ENCODE measurements at regions not wholly inside any gene's neighbourhood (a gene's known extent, or its start where the extent isn't known, plus 50 kb on each side); places are given as distances from the start of the nearest gene placed in this dataset.

GRCh38 chr14:22383515-22384166 is 205.4 kb downstream of the DAD1 start:
- H3K9me3 Mint-ChIP-seq (ENCODE audit: insufficient read depth): no peaks in the 10 kb centered on the region
- Histone ChIP-seq H3K79me2 (ENCODE audit: control insufficient read depth, insufficient read depth, low read length) (no peaks in the 10 kb centered on the region), H3K36me3 (replicated peaks in 1 of 2; ENCODE audit: control extremely low read depth in 1 of 2, control insufficient read depth in 1 of 2, extremely low read depth in 1 of 2, insufficient read depth in 2 of 2, low read length in 1 of 2) (no peaks in the 10 kb centered on the region), H3K27me3 (replicated peaks in 1 of 4; ENCODE audit: control extremely low read depth in 1 of 4, control insufficient read depth in 3 of 4, insufficient read depth in 4 of 4, low read length in 3 of 4) (no peaks in the 10 kb centered on the region), H3K9ac (ENCODE audit: low read length) (peak overlapping the region; percentile 24), H3K27ac (ENCODE audit: low read length in 2 of 2) (peak overlapping the region; percentile 81 to 97), H3K4me2 (replicated peaks; ENCODE audit: low read depth, low read length, poor library complexity, severe bottlenecking) (peak overlapping the region; percentile 52), H3K9me3 (ENCODE audit: control extremely low read depth in 1 of 3, control insufficient read depth in 2 of 3, insufficient read depth in 1 of 3, low read length in 2 of 3) (no peaks in the 10 kb centered on the region), H3K4me3 (ENCODE audit: control extremely low read depth in 1 of 5, extremely low read depth in 1 of 5, insufficient read depth in 1 of 5, low read depth in 2 of 5, low read length in 4 of 5) (peak overlapping the region in 1 of 5 experiments; percentile 4), H2AFZ (ENCODE audit: insufficient read depth, low read depth, low read length, poor library complexity, severe bottlenecking) (peak overlapping the region; percentile 63), H3K4me1 (ENCODE audit: control insufficient read depth in 2 of 2, insufficient read depth in 2 of 2, low read length in 2 of 2) (peaks cover 48 to 59% of the 10 kb centered on the region in 2 donors), H4K20me1 (ENCODE audit: control insufficient read depth, insufficient read depth, low read length, poor library complexity, severe bottlenecking) (no peaks in the 10 kb centered on the region)
- no peaks in the 10 kb centered on the region for H3K27me3 Mint-ChIP-seq
- ChIA-PET POLR2A (interaction anchor here (0.6 to 2.0 kb wide), 6 partner anchors 74 to 206 kb away, joined by 3 to 6 read pairs (median 3); no protein-coding TSS in a partner anchor), CTCF (interaction anchor here (0.9 to 7.5 kb wide), 20 partner anchors 10 to 693 kb away, joined by 3 to 125 read pairs (median 7); partner anchors contain the start of genes AJUBA and CDH24)
- peak; percentile 79 for ATAC-seq (ENCODE audit: low read depth)
- no peak for TF ChIP-seq CTCF (IDR thresholded peaks at IDR 0.05)
- TF ChIP-seq EZH2 (IDR thresholded peaks at IDR 0.05; ENCODE audit: borderline replicate concordance, insufficient read depth, low read depth, low read length, poor library complexity, severe bottlenecking): no peak
- H3K4me1 Mint-ChIP-seq: peaks cover 72% of the 10 kb centered on the region
- H3K4me3 Mint-ChIP-seq: peak overlapping the region; percentile 70
- intact Hi-C loops (cut with micrococcal nuclease): loop anchor here (10.0 kb wide), 1 partner anchor 671 kb away; the partner anchor contains the start of gene CDH24
- peak overlapping the region; percentile 95 for H3K27ac Mint-ChIP-seq
- peak; percentile 93 for DNase-seq
- 7% methylated on average over 4 of the region's 8 CpGs for WGBS (ENCODE audit: insufficient coverage)

DNA sequence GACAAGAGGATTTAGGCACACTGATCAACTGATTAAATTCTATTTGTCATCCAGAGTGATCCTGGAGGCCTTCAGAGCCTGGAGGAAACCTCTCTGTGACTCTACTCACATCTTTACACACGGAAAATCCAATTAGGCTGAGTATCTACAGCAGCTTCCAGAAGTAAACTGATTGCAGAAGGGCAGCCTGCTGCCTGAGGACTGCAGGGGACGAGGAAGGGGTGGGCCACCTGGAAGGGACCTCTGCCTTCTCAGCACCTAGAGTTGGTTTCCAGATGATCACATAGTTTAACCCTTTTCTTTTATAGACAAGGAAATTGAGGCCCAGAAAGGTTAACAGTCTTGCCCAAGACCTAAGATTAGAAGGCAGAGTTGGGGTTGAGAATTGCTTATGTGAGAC is 206.1 kb downstream of the DAD1 start:
- intact Hi-C loops (cut with micrococcal nuclease): loop anchor here (10.0 kb wide), 1 partner anchor 672 kb away; the partner anchor contains the start of gene CDH24
- Histone ChIP-seq H3K79me2 (ENCODE audit: control insufficient read depth, insufficient read depth, low read length) (no peaks in the 10 kb centered on the region), H3K9ac (ENCODE audit: low read length) (peak overlapping the region; percentile 24), H3K4me2 (replicated peaks; ENCODE audit: low read depth, low read length, poor library complexity, severe bottlenecking) (peak overlapping the region; percentile 52), H2AFZ (ENCODE audit: insufficient read depth, low read depth, low read length, poor library complexity, severe bottlenecking) (peak overlapping the region; percentile 63), H3K27ac (ENCODE audit: low read length in 2 of 2) (peak overlapping the region; percentile 81 to 97), H3K27me3 (replicated peaks in 1 of 4; ENCODE audit: control extremely low read depth in 1 of 4, control insufficient read depth in 3 of 4, insufficient read depth in 4 of 4, low read length in 3 of 4) (no peaks in the 10 kb centered on the region), H3K36me3 (replicated peaks in 1 of 2; ENCODE audit: control extremely low read depth in 1 of 2, control insufficient read depth in 1 of 2, extremely low read depth in 1 of 2, insufficient read depth in 2 of 2, low read length in 1 of 2) (no peaks in the 10 kb centered on the region), H4K20me1 (ENCODE audit: control insufficient read depth, insufficient read depth, low read length, poor library complexity, severe bottlenecking) (no peaks in the 10 kb centered on the region), H3K4me1 (ENCODE audit: control insufficient read depth in 2 of 2, insufficient read depth in 2 of 2, low read length in 2 of 2) (peaks cover 48 to 56% of the 10 kb centered on the region in 2 donors), H3K4me3 (ENCODE audit: control extremely low read depth in 1 of 5, extremely low read depth in 1 of 5, insufficient read depth in 1 of 5, low read depth in 2 of 5, low read length in 4 of 5) (no peak overlapping the region), H3K9me3 (ENCODE audit: control extremely low read depth in 1 of 3, control insufficient read depth in 2 of 3, insufficient read depth in 1 of 3, low read length in 2 of 3) (no peaks in the 10 kb centered on the region)
- H3K27me3 Mint-ChIP-seq: no peaks in the 10 kb centered on the region
- TF ChIP-seq EZH2 (IDR thresholded peaks at IDR 0.05; ENCODE audit: borderline replicate concordance, insufficient read depth, low read depth, low read length, poor library complexity, severe bottlenecking) (no peak), CTCF (IDR thresholded peaks at IDR 0.05) (no peak)
- POLR2A ChIA-PET: no interaction called here
- H3K4me1 Mint-ChIP-seq: peaks cover 67% of the 10 kb centered on the region
- peak overlapping the region; percentile 95 for H3K27ac Mint-ChIP-seq
- CTCF ChIA-PET: interaction anchor here (1.2 to 7.5 kb wide), 5 partner anchors 9 to 270 kb away, joined by 3 to 125 read pairs (median 32); no protein-coding TSS in a partner anchor
- H3K9me3 Mint-ChIP-seq (ENCODE audit: insufficient read depth): no peaks in the 10 kb centered on the region
- H3K4me3 Mint-ChIP-seq: peak overlapping the region; percentile 70
- ATAC-seq (ENCODE audit: low read depth) (no peak), DNase-seq (no peak)
- 88% methylated on average over 1 of the region's 2 CpGs for WGBS (ENCODE audit: insufficient coverage)
